ENCODE measurements at regions not wholly inside any gene's neighbourhood (a gene's known extent, or its start where the extent isn't known, plus 50 kb on each side); places are given as distances from the start of the nearest gene placed in this dataset.

DNA sequence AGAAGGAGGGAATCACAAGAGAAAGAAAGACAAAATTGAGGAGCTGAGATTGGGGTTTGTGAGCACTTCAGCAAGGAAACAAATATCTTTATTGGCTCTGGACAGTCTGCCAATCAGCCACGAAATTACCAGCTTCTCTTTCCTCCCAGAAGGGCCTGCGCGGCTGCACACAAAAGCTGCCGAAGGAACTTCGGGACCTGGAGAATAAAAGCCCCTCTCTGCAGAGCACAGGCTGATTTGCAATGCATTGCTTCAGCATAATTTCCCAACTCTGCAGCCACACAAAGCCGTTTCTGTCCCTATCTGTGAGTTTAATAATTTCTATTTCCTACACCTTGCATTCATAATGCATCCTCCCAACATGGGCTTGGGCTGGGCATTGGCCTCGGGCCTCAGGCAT lies 522.6 kb downstream of the BUD13 start:
- Histone ChIP-seq H4K20me1 (replicated peaks; ENCODE audit: insufficient read depth) (no peaks in the 10 kb centered on the region), H2AFZ (no peak overlapping the region), H3K4me3 (no peak overlapping the region), H3K36me3 (ENCODE audit: insufficient read depth) (no peaks in the 10 kb centered on the region), H3K9me2 (ENCODE audit: insufficient read depth) (no peaks in the 10 kb centered on the region), H3K4me2 (no peak overlapping the region), H3K79me2 (replicated peaks; ENCODE audit: insufficient read depth) (no peaks in the 10 kb centered on the region), H3K27ac (ENCODE audit: low read depth) (no peak overlapping the region), H3K27me3 (ENCODE audit: insufficient read depth) (no peaks in the 10 kb centered on the region), H3K4me1 (ENCODE audit: insufficient read depth) (no peaks in the 10 kb centered on the region), H3F3A (replicated peaks; ENCODE audit: low read depth) (no peaks in the 10 kb centered on the region)
- ATAC-seq (no peak), DNase-seq (ENCODE audit: low spot score) (no peak)
- H3K36me3 Mint-ChIP-seq (ENCODE audit: low read depth) = no peaks in the 10 kb centered on the region; the same call in 2 of the 3 replicates
- H3K4me3 Mint-ChIP-seq = no peak overlapping the region
- no peaks in the 10 kb centered on the region; the same call in 2 of the 3 replicates for H3K9me3 Mint-ChIP-seq
- H3K27me3 Mint-ChIP-seq (ENCODE audit: insufficient read depth, low read depth, poor library complexity) = peaks cover 4% of the 10 kb centered on the region
- peaks cover 2% of the 10 kb centered on the region; the same call in 1 of the 3 replicates for H3K4me1 Mint-ChIP-seq
- no peak overlapping the region for H3K27ac Mint-ChIP-seq
- no peak for TF ChIP-seq ZNF331 (CRISPR knock-in tag; IDR thresholded peaks at IDR 0.05; ENCODE audit: low read depth)
- TF ChIP-seq NANOG (IDR thresholded peaks at IDR 0.05; ENCODE audit: borderline replicate concordance) = no peak
- no peak for TF ChIP-seq CREB1 (CRISPR knock-in tag; IDR thresholded peaks at IDR 0.05; ENCODE audit: low read depth)
- TF ChIP-seq, protein P1, sequence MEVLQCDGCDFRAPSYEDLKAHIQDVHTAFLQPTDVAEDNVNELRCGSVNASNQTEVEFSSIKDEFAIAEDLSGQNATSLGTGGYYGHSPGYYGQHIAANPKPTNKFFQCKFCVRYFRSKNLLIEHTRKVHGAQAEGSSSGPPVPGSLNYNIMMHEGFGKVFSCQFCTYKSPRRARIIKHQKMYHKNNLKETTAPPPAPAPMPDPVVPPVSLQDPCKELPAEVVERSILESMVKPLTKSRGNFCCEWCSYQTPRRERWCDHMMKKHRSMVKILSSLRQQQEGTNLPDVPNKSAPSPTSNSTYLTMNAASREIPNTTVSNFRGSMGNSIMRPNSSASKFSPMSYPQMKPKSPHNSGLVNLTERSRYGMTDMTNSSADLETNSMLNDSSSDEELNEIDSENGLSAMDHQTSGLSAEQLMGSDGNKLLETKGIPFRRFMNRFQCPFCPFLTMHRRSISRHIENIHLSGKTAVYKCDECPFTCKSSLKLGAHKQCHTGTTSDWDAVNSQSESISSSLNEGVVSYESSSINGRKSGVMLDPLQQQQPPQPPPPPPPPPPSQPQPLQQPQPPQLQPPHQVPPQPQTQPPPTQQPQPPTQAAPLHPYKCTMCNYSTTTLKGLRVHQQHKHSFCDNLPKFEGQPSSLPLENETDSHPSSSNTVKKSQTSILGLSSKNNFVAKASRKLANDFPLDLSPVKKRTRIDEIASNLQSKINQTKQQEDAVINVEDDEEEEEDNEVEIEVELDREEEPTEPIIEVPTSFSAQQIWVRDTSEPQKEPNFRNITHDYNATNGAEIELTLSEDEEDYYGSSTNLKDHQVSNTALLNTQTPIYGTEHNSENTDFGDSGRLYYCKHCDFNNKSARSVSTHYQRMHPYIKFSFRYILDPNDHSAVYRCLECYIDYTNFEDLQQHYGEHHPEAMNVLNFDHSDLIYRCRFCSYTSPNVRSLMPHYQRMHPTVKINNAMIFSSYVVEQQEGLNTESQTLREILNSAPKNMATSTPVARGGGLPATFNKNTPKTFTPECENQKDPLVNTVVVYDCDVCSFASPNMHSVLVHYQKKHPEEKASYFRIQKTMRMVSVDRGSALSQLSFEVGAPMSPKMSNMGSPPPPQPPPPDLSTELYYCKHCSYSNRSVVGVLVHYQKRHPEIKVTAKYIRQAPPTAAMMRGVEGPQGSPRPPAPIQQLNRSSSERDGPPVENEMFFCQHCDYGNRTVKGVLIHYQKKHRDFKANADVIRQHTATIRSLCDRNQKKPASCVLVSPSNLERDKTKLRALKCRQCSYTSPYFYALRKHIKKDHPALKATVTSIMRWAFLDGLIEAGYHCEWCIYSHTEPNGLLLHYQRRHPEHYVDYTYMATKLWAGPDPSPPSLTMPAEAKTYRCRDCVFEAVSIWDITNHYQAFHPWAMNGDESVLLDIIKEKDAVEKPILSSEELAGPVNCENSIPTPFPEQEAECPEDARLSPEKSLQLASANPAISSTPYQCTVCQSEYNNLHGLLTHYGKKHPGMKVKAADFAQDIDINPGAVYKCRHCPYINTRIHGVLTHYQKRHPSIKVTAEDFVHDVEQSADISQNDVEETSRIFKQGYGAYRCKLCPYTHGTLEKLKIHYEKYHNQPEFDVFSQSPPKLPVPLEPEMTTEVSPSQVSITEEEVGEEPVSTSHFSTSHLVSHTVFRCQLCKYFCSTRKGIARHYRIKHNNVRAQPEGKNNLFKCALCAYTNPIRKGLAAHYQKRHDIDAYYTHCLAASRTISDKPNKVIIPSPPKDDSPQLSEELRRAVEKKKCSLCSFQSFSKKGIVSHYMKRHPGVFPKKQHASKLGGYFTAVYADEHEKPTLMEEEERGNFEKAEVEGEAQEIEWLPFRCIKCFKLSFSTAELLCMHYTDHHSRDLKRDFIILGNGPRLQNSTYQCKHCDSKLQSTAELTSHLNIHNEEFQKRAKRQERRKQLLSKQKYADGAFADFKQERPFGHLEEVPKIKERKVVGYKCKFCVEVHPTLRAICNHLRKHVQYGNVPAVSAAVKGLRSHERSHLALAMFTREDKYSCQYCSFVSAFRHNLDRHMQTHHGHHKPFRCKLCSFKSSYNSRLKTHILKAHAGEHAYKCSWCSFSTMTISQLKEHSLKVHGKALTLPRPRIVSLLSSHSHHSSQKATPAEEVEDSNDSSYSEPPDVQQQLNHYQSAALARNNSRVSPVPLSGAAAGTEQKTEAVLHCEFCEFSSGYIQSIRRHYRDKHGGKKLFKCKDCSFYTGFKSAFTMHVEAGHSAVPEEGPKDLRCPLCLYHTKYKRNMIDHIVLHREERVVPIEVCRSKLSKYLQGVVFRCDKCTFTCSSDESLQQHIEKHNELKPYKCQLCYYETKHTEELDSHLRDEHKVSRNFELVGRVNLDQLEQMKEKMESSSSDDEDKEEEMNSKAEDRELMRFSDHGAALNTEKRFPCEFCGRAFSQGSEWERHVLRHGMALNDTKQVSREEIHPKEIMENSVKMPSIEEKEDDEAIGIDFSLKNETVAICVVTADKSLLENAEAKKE (CRISPR knock-in tag; IDR thresholded peaks at IDR 0.05) = no peak
- TF ChIP-seq EZH2phosphoT487 (IDR thresholded peaks at IDR 0.05; ENCODE audit: unreplicated experiment) = no peak
- TF ChIP-seq, protein P2, sequence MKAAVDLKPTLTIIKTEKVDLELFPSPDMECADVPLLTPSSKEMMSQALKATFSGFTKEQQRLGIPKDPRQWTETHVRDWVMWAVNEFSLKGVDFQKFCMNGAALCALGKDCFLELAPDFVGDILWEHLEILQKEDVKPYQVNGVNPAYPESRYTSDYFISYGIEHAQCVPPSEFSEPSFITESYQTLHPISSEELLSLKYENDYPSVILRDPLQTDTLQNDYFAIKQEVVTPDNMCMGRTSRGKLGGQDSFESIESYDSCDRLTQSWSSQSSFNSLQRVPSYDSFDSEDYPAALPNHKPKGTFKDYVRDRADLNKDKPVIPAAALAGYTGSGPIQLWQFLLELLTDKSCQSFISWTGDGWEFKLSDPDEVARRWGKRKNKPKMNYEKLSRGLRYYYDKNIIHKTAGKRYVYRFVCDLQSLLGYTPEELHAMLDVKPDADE (IDR thresholded peaks at IDR 0.05) = no peak
- TF ChIP-seq POLR2AphosphoS5 (IDR thresholded peaks at IDR 0.05; ENCODE audit: low read depth) = no peak
- TF ChIP-seq STAT1 (IDR thresholded peaks at IDR 0.05; ENCODE audit: unreplicated experiment) = no peak
- TF ChIP-seq ZNF114 (CRISPR knock-in tag; IDR thresholded peaks at IDR 0.05) = no peak
- TF ChIP-seq, protein P3, sequence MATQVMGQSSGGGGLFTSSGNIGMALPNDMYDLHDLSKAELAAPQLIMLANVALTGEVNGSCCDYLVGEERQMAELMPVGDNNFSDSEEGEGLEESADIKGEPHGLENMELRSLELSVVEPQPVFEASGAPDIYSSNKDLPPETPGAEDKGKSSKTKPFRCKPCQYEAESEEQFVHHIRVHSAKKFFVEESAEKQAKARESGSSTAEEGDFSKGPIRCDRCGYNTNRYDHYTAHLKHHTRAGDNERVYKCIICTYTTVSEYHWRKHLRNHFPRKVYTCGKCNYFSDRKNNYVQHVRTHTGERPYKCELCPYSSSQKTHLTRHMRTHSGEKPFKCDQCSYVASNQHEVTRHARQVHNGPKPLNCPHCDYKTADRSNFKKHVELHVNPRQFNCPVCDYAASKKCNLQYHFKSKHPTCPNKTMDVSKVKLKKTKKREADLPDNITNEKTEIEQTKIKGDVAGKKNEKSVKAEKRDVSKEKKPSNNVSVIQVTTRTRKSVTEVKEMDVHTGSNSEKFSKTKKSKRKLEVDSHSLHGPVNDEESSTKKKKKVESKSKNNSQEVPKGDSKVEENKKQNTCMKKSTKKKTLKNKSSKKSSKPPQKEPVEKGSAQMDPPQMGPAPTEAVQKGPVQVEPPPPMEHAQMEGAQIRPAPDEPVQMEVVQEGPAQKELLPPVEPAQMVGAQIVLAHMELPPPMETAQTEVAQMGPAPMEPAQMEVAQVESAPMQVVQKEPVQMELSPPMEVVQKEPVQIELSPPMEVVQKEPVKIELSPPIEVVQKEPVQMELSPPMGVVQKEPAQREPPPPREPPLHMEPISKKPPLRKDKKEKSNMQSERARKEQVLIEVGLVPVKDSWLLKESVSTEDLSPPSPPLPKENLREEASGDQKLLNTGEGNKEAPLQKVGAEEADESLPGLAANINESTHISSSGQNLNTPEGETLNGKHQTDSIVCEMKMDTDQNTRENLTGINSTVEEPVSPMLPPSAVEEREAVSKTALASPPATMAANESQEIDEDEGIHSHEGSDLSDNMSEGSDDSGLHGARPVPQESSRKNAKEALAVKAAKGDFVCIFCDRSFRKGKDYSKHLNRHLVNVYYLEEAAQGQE (IDR thresholded peaks at IDR 0.05; ENCODE audit: unreplicated experiment) = no peak
- TF ChIP-seq, protein P4, sequence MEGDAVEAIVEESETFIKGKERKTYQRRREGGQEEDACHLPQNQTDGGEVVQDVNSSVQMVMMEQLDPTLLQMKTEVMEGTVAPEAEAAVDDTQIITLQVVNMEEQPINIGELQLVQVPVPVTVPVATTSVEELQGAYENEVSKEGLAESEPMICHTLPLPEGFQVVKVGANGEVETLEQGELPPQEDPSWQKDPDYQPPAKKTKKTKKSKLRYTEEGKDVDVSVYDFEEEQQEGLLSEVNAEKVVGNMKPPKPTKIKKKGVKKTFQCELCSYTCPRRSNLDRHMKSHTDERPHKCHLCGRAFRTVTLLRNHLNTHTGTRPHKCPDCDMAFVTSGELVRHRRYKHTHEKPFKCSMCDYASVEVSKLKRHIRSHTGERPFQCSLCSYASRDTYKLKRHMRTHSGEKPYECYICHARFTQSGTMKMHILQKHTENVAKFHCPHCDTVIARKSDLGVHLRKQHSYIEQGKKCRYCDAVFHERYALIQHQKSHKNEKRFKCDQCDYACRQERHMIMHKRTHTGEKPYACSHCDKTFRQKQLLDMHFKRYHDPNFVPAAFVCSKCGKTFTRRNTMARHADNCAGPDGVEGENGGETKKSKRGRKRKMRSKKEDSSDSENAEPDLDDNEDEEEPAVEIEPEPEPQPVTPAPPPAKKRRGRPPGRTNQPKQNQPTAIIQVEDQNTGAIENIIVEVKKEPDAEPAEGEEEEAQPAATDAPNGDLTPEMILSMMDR (conservative IDR thresholded peaks at IDR 0.05; ENCODE audit: low read depth in 2 of 2) = no peak
- TF ChIP-seq JUNB (IDR thresholded peaks at IDR 0.05; ENCODE audit: unreplicated experiment) = no peak
- TF ChIP-seq EZH2 (IDR thresholded peaks at IDR 0.05; ENCODE audit: low read depth, unreplicated experiment) = no peak
